ENCODE measurements at regions not wholly inside any gene's neighbourhood (a gene's known extent, or its start where the extent isn't known, plus 50 kb on each side); places are given as distances from the start of the nearest gene placed in this dataset.
A peak's percentile ranks its signal among the peaks of the same experiment; 100 is the strongest.

DNA sequence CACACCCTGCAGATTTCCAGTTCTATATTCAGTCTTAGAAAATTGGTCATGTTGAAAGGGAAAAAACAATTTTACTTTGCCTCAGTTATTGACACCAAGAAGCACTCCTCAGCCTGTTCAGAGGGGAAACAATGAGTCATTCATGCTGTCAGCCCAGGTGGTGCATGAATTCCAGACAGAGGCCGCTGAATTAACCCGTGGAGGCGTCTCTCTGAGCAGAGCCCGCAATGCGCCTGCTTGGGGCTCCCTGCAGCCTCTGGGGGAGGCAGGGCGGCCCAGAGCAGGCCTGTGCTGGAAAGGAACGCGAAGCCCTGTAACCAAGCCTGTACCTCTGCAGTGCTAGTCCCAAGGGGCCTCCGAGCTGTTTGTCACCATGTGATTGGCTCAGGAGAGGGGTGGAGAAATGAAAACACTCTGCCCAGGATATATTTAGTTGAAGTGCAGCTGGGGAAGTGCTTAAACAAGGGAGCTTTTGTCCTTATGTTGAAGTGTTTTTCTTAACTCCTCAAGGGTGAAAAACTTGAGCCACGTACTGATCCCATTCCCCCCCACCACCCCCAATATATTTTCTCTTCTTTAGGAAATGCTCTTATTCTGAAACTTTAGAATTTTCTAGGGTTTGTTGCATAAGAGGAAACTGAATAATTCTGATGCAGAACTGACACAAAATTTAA is 68.3 kb upstream of the CHD2 start (continued):
- peak; percentile 83 for TF ChIP-seq SIN3A (IDR thresholded peaks at IDR 0.05; ENCODE audit: borderline replicate concordance, low read depth, low read length)
- TF ChIP-seq, protein P1, sequence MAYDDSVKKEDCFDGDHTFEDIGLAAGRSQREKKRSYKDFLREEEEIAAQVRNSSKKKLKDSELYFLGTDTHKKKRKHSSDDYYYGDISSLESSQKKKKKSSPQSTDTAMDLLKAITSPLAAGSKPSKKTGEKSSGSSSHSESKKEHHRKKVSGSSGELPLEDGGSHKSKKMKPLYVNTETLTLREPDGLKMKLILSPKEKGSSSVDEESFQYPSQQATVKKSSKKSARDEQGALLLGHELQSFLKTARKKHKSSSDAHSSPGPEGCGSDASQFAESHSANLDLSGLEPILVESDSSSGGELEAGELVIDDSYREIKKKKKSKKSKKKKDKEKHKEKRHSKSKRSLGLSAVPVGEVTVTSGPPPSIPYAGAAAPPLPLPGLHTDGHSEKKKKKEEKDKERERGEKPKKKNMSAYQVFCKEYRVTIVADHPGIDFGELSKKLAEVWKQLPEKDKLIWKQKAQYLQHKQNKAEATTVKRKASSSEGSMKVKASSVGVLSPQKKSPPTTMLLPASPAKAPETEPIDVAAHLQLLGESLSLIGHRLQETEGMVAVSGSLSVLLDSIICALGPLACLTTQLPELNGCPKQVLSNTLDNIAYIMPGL (CRISPR knock-in tag; IDR thresholded peaks at IDR 0.05; ENCODE audit: borderline replicate concordance in 1 of 2, low read depth in 1 of 2), result peak; percentile 61 to 68; a peak in 3 of 4 replicates
- TF ChIP-seq KAT8 (CRISPR knock-in tag; IDR thresholded peaks at IDR 0.05), result peak; percentile 80
- TF ChIP-seq ZSCAN21 (CRISPR knock-in tag; IDR thresholded peaks at IDR 0.05; ENCODE audit: borderline replicate concordance), result no peak
- TF ChIP-seq FOXP1 (IDR thresholded peaks at IDR 0.05), result no peak
- peak; percentile 59 for TF ChIP-seq FOXP1 (CRISPR knock-in tag; IDR thresholded peaks at IDR 0.05)
- TF ChIP-seq ZNF616 (CRISPR knock-in tag; IDR thresholded peaks at IDR 0.05; ENCODE audit: low read depth), result no peak
- TF ChIP-seq, protein P2, sequence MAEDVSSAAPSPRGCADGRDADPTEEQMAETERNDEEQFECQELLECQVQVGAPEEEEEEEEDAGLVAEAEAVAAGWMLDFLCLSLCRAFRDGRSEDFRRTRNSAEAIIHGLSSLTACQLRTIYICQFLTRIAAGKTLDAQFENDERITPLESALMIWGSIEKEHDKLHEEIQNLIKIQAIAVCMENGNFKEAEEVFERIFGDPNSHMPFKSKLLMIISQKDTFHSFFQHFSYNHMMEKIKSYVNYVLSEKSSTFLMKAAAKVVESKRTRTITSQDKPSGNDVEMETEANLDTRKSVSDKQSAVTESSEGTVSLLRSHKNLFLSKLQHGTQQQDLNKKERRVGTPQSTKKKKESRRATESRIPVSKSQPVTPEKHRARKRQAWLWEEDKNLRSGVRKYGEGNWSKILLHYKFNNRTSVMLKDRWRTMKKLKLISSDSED (CRISPR knock-in tag; IDR thresholded peaks at IDR 0.05), result no peak
- TF ChIP-seq ZEB1 (IDR thresholded peaks at IDR 0.05; ENCODE audit: insufficient replicate concordance, low read depth), result peak; percentile 46
- TF ChIP-seq ZNF672 (CRISPR knock-in tag; IDR thresholded peaks at IDR 0.05), result no peak
- TF ChIP-seq, protein P3, sequence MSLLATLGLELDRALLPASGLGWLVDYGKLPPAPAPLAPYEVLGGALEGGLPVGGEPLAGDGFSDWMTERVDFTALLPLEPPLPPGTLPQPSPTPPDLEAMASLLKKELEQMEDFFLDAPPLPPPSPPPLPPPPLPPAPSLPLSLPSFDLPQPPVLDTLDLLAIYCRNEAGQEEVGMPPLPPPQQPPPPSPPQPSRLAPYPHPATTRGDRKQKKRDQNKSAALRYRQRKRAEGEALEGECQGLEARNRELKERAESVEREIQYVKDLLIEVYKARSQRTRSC (CRISPR knock-in tag; IDR thresholded peaks at IDR 0.05; ENCODE audit: low read depth), result no peak
- no peak for TF ChIP-seq IRX3 (CRISPR knock-in tag; IDR thresholded peaks at IDR 0.05; ENCODE audit: borderline replicate concordance, low read depth)
- TF ChIP-seq HOXA7 (CRISPR knock-in tag; IDR thresholded peaks at IDR 0.05), result no peak
- TF ChIP-seq ZNF549 (CRISPR knock-in tag; IDR thresholded peaks at IDR 0.05), result no peak
- 0 out of 2 replicates have a peak, but pooled peaks have one; percentile 49 for TF ChIP-seq ZNF160 (CRISPR knock-in tag; IDR thresholded peaks at IDR 0.05)
- peak; percentile 50; the same call in 1 of the 2 replicates for TF ChIP-seq SOX5 (CRISPR knock-in tag; IDR thresholded peaks at IDR 0.05; ENCODE audit: borderline replicate concordance)
- no peak for TF ChIP-seq BHLHE40 (IDR thresholded peaks at IDR 0.05; ENCODE audit: low read length)
- TF ChIP-seq ZNF737 (CRISPR knock-in tag; IDR thresholded peaks at IDR 0.05; ENCODE audit: borderline replicate concordance), result no peak
- TF ChIP-seq ZNF768 (CRISPR knock-in tag; IDR thresholded peaks at IDR 0.05), result peak; percentile 73; the same call in 1 of the 2 replicates
- TF ChIP-seq, protein P4, sequence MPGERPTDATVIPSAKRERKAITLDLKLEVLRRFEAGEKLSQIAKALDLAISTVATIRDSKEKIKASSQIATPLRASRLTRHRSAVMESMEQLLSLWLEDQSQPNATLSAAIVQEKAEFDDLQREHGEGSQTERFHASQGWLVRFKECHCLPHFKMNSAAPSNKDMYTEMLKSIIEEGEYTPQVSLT (CRISPR knock-in tag; IDR thresholded peaks at IDR 0.05; ENCODE audit: borderline replicate concordance, low read depth), result no peak
- TF ChIP-seq, protein P5, sequence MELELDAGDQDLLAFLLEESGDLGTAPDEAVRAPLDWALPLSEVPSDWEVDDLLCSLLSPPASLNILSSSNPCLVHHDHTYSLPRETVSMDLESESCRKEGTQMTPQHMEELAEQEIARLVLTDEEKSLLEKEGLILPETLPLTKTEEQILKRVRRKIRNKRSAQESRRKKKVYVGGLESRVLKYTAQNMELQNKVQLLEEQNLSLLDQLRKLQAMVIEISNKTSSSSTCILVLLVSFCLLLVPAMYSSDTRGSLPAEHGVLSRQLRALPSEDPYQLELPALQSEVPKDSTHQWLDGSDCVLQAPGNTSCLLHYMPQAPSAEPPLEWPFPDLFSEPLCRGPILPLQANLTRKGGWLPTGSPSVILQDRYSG (CRISPR knock-in tag; IDR thresholded peaks at IDR 0.05), result no peak; the same call in 1 of the 2 replicates
- no peak; the same call in 1 of the 2 replicates for TF ChIP-seq ONECUT2 (CRISPR knock-in tag; IDR thresholded peaks at IDR 0.05)
- TF ChIP-seq, protein P6, sequence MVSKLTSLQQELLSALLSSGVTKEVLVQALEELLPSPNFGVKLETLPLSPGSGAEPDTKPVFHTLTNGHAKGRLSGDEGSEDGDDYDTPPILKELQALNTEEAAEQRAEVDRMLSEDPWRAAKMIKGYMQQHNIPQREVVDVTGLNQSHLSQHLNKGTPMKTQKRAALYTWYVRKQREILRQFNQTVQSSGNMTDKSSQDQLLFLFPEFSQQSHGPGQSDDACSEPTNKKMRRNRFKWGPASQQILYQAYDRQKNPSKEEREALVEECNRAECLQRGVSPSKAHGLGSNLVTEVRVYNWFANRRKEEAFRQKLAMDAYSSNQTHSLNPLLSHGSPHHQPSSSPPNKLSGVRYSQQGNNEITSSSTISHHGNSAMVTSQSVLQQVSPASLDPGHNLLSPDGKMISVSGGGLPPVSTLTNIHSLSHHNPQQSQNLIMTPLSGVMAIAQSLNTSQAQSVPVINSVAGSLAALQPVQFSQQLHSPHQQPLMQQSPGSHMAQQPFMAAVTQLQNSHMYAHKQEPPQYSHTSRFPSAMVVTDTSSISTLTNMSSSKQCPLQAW (CRISPR knock-in tag; IDR thresholded peaks at IDR 0.05), result peak; percentile 90
- no peak for TF ChIP-seq ZNF550 (CRISPR knock-in tag; IDR thresholded peaks at IDR 0.05; ENCODE audit: borderline replicate concordance)
